ENCODE measurements at regions not wholly inside any gene's neighbourhood (a gene's known extent, or its start where the extent isn't known, plus 50 kb on each side); places are given as distances from the start of the nearest gene placed in this dataset.
A peak's percentile ranks its signal among the peaks of the same experiment; 100 is the strongest.

DNA sequence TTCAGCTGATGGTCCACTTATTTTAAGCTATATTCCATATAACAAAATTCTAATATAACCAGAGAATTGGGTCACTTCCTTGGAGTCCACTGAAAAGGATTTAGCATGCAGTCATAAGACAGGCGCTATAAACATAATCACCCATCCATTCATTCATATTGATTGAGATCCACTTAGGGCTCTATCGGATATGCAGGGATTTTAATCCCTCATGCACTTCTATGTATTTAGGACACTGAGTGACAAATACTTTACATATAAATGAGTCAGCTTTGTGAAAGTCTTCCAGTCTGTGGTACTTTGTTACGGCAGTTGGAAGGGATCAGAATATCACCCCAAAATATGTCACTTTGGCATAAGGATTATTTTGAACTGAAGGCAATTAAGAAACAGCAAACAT lies 127.3 kb upstream of the ZNF608 start:
- DNase-seq, result no peak
- no peak overlapping the region for H2BK120ac ChIP-seq (ENCODE audit: insufficient read depth, low read length, poor library complexity)

DNA sequence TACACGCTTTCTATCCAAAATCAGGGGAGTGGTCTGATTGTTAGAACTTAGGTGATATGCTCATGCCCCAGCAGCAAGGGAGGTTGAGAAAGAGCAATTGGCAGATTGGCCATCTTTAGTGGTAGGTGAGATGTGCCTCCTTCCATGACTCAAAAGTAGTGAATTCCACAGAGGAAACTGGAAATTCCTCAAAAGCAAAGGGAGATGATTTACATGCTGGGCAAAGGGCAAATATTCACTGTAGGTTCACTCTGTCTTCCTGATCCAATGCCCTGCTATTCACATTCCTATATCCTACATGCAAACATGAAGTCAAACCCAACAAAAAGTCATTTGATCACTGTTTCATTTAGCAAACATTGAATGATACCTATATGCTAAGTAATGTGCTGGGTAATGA lies 130.1 kb upstream of the ZNF608 start:
- WGBS (ENCODE audit: extremely low coverage, insufficient coverage, insufficient read length), result no CpG with 5 or more reads among the region's 1 CpG

More for the DNA sequence above, 127.3 kb upstream of the ZNF608 start:
- no peaks in the 10 kb centered on the region for H3K9me3 ChIP-seq (ENCODE audit: insufficient read depth, low read depth, low read length)
- no peaks in the 10 kb centered on the region for H3K79me2 ChIP-seq (ENCODE audit: control insufficient read depth, insufficient read depth, low read length, poor library complexity)
- no peaks in the 10 kb centered on the region for H3K36me3 ChIP-seq (ENCODE audit: control insufficient read depth in 1 of 2, insufficient read depth in 2 of 2, low read length in 2 of 2)
- H3K23ac ChIP-seq (ENCODE audit: low read length), result no peak overlapping the region
- no peak overlapping the region for H2AFZ ChIP-seq (ENCODE audit: insufficient read depth, low read length, poor library complexity)
- no peak overlapping the region for H2BK12ac ChIP-seq (ENCODE audit: low read length)
- H3K9ac ChIP-seq (ENCODE audit: low read length), result no peak overlapping the region
- H3K18ac ChIP-seq (ENCODE audit: low read length), result no peak overlapping the region
- H4K12ac ChIP-seq (ENCODE audit: low read depth, low read length), result no peak overlapping the region
- no peak overlapping the region for H4K8ac ChIP-seq (ENCODE audit: low read depth, low read length)
- H3K4me3 ChIP-seq (ENCODE audit: low read depth, low read length), result no peak overlapping the region
- no peak overlapping the region for H3K4me2 ChIP-seq (ENCODE audit: low read length)
- peaks cover 0 to 2% of the 10 kb centered on the region in 2 experiments for H3K4me1 ChIP-seq (ENCODE audit: control insufficient read depth in 1 of 2, insufficient read depth in 2 of 2, low read length in 2 of 2)
- H3K27ac ChIP-seq (ENCODE audit: low read depth, low read length), result no peak overlapping the region
- no peak overlapping the region for H2AK5ac ChIP-seq (ENCODE audit: low read length)
- no peak overlapping the region for H3K14ac ChIP-seq (ENCODE audit: low read length)
- no CpG with 5 or more reads among the region's 3 CpGs for WGBS (ENCODE audit: extremely low coverage, insufficient coverage, insufficient read length)
- H3K4ac ChIP-seq (ENCODE audit: low read depth, low read length), result no peak overlapping the region
- no peaks in the 10 kb centered on the region for H3K79me1 ChIP-seq (ENCODE audit: low read length)
- H2BK5ac ChIP-seq (ENCODE audit: low read depth, low read length, poor library complexity), result no peak overlapping the region
- no peaks in the 10 kb centered on the region for H3K27me3 ChIP-seq (ENCODE audit: insufficient read depth, low read length)
- no peak overlapping the region for H4K91ac ChIP-seq (ENCODE audit: low read depth, low read length)

DNA sequence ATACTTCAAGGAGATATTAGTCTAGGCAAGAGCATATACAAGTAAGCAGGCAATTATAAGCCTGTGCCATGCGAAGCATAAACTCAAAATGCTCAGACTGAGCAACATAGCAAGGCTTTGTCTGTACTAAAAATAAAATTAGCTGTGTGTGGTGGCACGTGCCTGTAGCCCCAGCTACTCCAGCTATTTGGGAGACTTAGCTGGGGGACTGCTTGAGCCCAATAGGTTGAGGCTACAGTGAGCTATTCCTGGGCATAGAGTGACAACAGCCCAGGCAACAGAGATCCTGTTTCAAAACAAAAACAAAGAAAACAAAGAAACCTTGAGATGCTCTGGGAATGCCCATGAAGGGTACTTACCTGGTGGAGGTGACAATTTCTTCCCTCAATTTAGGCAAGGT lies 130.5 kb upstream of the ZNF608 start:
- H3K4me1 ChIP-seq (ENCODE audit: control insufficient read depth in 1 of 2, insufficient read depth in 2 of 2, low read length in 2 of 2), result peaks cover 0 to 2% of the 10 kb centered on the region in 2 experiments
- H4K12ac ChIP-seq (ENCODE audit: low read depth, low read length), result no peak overlapping the region
- no peak overlapping the region for H2AK5ac ChIP-seq (ENCODE audit: low read length)
- no CpG with 5 or more reads among the region's 2 CpGs for WGBS (ENCODE audit: extremely low coverage, insufficient coverage, insufficient read length)
- no peaks in the 10 kb centered on the region for H3K9me3 ChIP-seq (ENCODE audit: insufficient read depth, low read depth, low read length)
- H3K18ac ChIP-seq (ENCODE audit: low read length), result no peak overlapping the region
- H4K8ac ChIP-seq (ENCODE audit: low read depth, low read length), result no peak overlapping the region
- no peak overlapping the region for H2BK5ac ChIP-seq (ENCODE audit: low read depth, low read length, poor library complexity)
- no peak overlapping the region for H2AFZ ChIP-seq (ENCODE audit: insufficient read depth, low read length, poor library complexity)
- H4K91ac ChIP-seq (ENCODE audit: low read depth, low read length), result no peak overlapping the region
- no peak overlapping the region for H3K23ac ChIP-seq (ENCODE audit: low read length)
- H3K79me1 ChIP-seq (ENCODE audit: low read length), result no peaks in the 10 kb centered on the region
- no peaks in the 10 kb centered on the region for H3K36me3 ChIP-seq (ENCODE audit: control insufficient read depth in 1 of 2, insufficient read depth in 2 of 2, low read length in 2 of 2)
- no peak for DNase-seq
- no peaks in the 10 kb centered on the region for H3K79me2 ChIP-seq (ENCODE audit: control insufficient read depth, insufficient read depth, low read length, poor library complexity)
- no peak overlapping the region for H3K4me2 ChIP-seq (ENCODE audit: low read length)
- H3K27ac ChIP-seq (ENCODE audit: low read depth, low read length), result no peak overlapping the region
- no peaks in the 10 kb centered on the region for H3K27me3 ChIP-seq (ENCODE audit: insufficient read depth, low read length)
- H3K14ac ChIP-seq (ENCODE audit: low read length), result no peak overlapping the region
- H2BK120ac ChIP-seq (ENCODE audit: insufficient read depth, low read length, poor library complexity), result no peak overlapping the region
- no peak overlapping the region for H3K4me3 ChIP-seq (ENCODE audit: low read depth, low read length)
- H3K9ac ChIP-seq (ENCODE audit: low read length), result no peak overlapping the region
- H2BK12ac ChIP-seq (ENCODE audit: low read length), result no peak overlapping the region
- no peak overlapping the region for H3K4ac ChIP-seq (ENCODE audit: low read depth, low read length)

More for the DNA sequence above, 130.1 kb upstream of the ZNF608 start:
- Histone ChIP-seq H2AFZ (ENCODE audit: insufficient read depth, low read length, poor library complexity) (no peak overlapping the region), H3K18ac (ENCODE audit: low read length) (no peak overlapping the region), H3K27ac (ENCODE audit: low read depth, low read length) (no peak overlapping the region), H4K91ac (ENCODE audit: low read depth, low read length) (no peak overlapping the region), H3K4me1 (ENCODE audit: control insufficient read depth in 1 of 2, insufficient read depth in 2 of 2, low read length in 2 of 2) (peaks cover 0 to 2% of the 10 kb centered on the region in 2 experiments), H3K36me3 (ENCODE audit: control insufficient read depth in 1 of 2, insufficient read depth in 2 of 2, low read length in 2 of 2) (no peaks in the 10 kb centered on the region), H2AK5ac (ENCODE audit: low read length) (no peak overlapping the region), H3K23ac (ENCODE audit: low read length) (no peak overlapping the region), H3K9me3 (ENCODE audit: insufficient read depth, low read depth, low read length) (no peaks in the 10 kb centered on the region), H2BK120ac (ENCODE audit: insufficient read depth, low read length, poor library complexity) (no peak overlapping the region), H3K4me2 (ENCODE audit: low read length) (no peak overlapping the region), H3K79me1 (ENCODE audit: low read length) (no peaks in the 10 kb centered on the region), H3K4me3 (ENCODE audit: low read depth, low read length) (no peak overlapping the region), H2BK5ac (ENCODE audit: low read depth, low read length, poor library complexity) (no peak overlapping the region), H3K9ac (ENCODE audit: low read length) (no peak overlapping the region), H3K14ac (ENCODE audit: low read length) (no peak overlapping the region), H3K79me2 (ENCODE audit: control insufficient read depth, insufficient read depth, low read length, poor library complexity) (no peaks in the 10 kb centered on the region), H4K12ac (ENCODE audit: low read depth, low read length) (no peak overlapping the region), H3K27me3 (ENCODE audit: insufficient read depth, low read length) (no peaks in the 10 kb centered on the region), H2BK12ac (ENCODE audit: low read length) (no peak overlapping the region), H4K8ac (ENCODE audit: low read depth, low read length) (no peak overlapping the region), H3K4ac (ENCODE audit: low read depth, low read length) (no peak overlapping the region)
- DNase-seq, result peak; percentile 11 to 80

DNA sequence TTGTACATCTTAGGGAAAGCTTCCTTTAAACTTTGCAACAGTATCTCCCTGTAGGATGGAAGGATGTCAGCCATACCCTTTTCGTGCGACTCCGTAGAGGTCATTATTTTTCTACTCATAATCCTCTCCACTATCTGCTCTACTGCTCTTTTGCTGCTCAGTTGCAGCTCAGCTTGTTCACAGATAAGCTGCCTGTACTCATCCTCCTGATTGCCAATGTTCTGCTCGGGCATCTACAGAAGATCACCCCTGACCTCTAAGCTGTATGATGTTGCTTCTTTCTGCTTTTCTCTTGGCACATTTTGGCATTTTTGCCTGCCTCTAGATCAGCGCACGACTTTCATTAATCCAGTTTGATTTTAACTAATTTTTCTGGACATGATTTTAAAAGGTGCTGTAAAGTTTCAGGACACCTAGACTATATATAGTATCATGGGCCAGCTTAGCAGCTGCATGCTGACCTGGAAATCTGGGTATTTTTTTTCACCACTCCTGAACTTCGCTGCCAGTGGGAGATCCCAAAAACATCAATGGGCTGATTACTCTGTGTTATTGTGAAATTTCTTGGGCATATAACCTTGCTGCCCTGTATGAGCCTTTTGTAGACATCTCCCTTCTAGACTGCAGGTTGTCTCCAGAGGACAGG lies 131.2 kb upstream of the ZNF608 start:
- no peak overlapping the region for H3K4ac ChIP-seq (ENCODE audit: low read depth, low read length)
- peaks cover 0 to 2% of the 10 kb centered on the region in 2 experiments for H3K4me1 ChIP-seq (ENCODE audit: control insufficient read depth in 1 of 2, insufficient read depth in 2 of 2, low read length in 2 of 2)
- no peaks in the 10 kb centered on the region for H3K79me2 ChIP-seq (ENCODE audit: control insufficient read depth, insufficient read depth, low read length, poor library complexity)
- no peak overlapping the region for H2BK120ac ChIP-seq (ENCODE audit: insufficient read depth, low read length, poor library complexity)
- no peak overlapping the region for H3K4me2 ChIP-seq (ENCODE audit: low read length)
- H3K4me3 ChIP-seq (ENCODE audit: low read depth, low read length), result no peak overlapping the region
- H4K8ac ChIP-seq (ENCODE audit: low read depth, low read length), result no peak overlapping the region
- H3K9ac ChIP-seq (ENCODE audit: low read length), result no peak overlapping the region
- H3K27me3 ChIP-seq (ENCODE audit: insufficient read depth, low read length), result no peaks in the 10 kb centered on the region
- H3K79me1 ChIP-seq (ENCODE audit: low read length), result no peaks in the 10 kb centered on the region
- H3K36me3 ChIP-seq (ENCODE audit: control insufficient read depth in 1 of 2, insufficient read depth in 2 of 2, low read length in 2 of 2), result no peaks in the 10 kb centered on the region
- H3K14ac ChIP-seq (ENCODE audit: low read length), result no peak overlapping the region
- H2AFZ ChIP-seq (ENCODE audit: insufficient read depth, low read length, poor library complexity), result no peak overlapping the region
- no peaks in the 10 kb centered on the region for H3K9me3 ChIP-seq (ENCODE audit: insufficient read depth, low read depth, low read length)
- no peak overlapping the region for H4K12ac ChIP-seq (ENCODE audit: low read depth, low read length)
- no peak overlapping the region for H2BK5ac ChIP-seq (ENCODE audit: low read depth, low read length, poor library complexity)
- WGBS (ENCODE audit: extremely low coverage, insufficient coverage, insufficient read length), result no CpG with 5 or more reads among the region's 7 CpGs
- no peak overlapping the region for H4K91ac ChIP-seq (ENCODE audit: low read depth, low read length)
- H2BK12ac ChIP-seq (ENCODE audit: low read length), result no peak overlapping the region
- H2AK5ac ChIP-seq (ENCODE audit: low read length), result no peak overlapping the region
- no peak overlapping the region for H3K27ac ChIP-seq (ENCODE audit: low read depth, low read length)
- H3K23ac ChIP-seq (ENCODE audit: low read length), result no peak overlapping the region
- no peak for DNase-seq
- H3K18ac ChIP-seq (ENCODE audit: low read length), result no peak overlapping the region
